Kasumi-1 (cell line): ENCODE measurements at regions not wholly inside any gene's neighbourhood (a gene's known extent, or its start where the extent isn't known, plus 50 kb on each side); places are given as distances from the start of the nearest gene placed in this dataset.

ENCODE experiments used
- DNase-seq, 2 experiments: peaks; one replicate each; lab custom pipeline; 2025; lab: John Stamatoyannopoulos, UW

DNA sequence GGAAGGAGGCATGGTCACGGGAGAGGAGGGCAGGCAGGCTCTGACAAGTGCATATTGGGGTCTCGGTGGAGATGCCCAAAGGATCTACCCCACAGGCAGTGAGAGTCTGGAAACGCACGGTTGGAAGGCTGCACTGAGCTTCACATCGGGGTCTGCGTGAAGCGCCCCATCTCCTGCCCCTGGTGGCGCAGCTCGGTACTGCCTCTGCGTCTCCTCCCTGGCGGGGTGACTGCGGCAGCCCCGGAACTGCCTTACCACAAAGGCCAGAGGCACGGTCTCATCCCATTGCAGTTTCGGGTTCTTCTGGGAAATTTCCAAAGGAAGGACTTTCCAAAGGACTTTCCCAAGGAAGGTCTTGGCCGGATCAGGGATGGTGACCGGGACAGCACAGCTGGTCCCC lies 69.2 kb upstream of the AJAP1 start:
- DNase-seq, result no peak

DNA sequence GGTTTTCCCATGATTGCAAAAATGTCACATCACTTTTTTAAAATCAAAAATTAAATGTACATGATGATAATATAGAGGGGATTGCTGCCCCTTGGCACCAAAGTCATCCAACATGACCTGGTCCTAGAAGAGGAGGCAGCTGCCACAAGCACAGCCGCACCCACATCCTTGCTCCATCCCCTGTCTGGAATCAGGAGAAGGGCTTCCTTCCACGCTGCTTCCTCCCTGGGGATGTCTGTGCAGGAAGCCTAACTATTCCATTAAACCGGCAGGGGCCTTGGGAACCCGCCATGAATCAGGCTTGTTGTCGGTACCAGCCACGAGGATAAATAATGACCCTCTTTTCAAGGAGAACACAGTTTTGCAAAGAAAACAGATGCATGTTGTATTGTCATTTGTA lies 68.7 kb upstream of the AJAP1 start:
- no peak for DNase-seq

DNA sequence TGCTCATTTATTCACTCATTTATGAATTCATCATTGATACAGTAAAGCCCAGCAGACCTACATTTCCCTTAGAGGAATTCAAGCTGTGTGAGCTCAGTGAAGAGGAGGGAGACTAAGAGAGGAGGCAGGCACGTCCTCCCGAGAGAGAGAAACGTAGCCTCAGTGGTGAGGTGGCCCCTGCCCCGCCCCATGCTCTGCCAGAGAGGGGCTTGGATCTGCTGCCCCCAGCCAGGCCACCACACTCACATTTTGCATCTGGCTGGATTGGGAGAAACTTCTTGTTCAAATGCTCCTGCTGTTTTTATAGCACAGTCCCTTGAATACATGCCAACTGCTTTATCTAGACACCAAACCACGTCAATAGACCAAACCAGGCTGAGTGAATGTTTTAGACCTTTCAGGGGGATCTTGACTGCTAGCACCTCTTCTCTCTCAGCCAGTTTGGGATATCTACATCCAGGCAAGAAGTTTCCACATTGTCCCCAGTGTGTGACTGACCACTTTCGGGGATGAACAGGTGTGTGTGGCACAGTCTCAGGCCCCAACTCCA lies 67.7 kb upstream of the AJAP1 start:
- DNase-seq, result no peak

DNA sequence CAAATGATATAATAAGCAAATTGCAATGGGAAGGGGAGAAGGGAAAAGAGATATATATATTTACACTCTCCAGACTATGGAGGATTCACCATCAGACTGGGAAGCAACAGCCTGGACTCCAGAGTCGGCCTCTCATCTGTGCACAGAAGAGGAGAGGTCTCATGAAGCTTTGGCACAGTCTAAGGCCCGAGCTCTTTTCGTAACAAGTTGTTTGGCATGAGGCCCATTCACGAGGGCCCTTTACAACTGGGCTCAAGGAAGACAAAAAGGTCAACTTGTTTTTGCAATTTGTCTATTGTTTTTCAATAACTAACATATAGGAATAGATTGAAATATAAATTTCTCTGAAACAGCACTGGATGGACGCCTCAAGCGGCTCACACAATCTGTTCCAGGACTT lies 66.7 kb upstream of the AJAP1 start:
- no peak for DNase-seq

DNA sequence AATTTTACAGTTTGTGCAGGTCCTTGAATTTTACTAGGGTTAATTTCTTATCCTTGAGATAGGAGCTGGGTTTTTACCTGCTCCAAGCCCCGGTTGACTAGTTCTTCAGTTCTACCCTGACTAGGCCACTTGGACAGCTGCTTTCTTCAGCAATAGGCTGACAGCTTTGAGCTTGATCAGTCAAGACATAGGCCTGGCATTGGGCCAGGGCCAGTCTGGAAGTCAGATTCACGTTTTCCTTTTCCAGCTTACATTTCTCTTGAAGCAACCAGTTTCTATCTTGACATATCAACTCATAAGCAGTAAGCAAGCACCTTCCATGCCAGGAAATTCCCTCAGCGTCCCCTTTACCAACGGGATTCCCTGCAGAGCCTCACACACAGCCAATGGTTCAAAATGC lies 63.7 kb upstream of the AJAP1 start:
- DNase-seq, result no peak

DNA sequence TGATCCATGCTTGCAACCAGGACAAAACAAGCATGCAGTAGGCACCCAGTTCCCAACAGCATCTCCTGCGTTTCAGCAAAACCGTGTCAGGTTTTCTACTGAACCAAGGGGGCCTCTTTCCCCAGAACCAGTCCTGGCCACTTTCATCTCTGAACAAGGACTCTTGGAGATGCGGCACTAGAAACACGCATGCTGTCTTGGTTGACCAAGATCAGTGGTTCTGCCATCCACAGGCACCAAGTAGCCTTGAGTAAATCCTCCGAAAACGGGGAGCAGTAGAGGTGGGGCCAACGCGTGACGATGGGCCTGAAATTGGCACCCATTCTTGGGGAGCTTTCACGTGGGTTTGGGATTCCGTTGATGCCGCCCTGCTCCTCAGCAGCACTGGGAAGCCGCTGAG lies 62.5 kb upstream of the AJAP1 start:
- DNase-seq, result no peak

DNA sequence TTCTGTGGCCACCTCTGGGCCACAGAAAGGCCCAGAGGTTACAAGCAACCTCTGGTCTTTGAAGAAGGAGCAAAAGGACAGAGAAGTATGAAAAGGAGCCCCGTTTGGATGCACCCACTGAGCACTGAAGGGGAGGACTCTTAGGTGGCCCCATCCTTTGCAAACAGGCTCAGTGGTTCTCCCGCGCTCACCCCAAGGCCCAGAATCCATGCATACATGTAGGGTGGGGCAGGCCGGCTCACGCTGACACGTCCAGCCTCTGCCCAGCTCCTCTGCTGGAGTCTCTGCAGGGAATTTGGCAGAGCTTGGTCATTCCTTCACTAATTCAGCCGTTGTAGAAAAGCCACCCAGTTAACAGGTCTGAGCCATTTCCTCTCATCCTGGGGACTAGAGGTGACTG lies 61.3 kb upstream of the AJAP1 start:
- DNase-seq, result no peak

DNA sequence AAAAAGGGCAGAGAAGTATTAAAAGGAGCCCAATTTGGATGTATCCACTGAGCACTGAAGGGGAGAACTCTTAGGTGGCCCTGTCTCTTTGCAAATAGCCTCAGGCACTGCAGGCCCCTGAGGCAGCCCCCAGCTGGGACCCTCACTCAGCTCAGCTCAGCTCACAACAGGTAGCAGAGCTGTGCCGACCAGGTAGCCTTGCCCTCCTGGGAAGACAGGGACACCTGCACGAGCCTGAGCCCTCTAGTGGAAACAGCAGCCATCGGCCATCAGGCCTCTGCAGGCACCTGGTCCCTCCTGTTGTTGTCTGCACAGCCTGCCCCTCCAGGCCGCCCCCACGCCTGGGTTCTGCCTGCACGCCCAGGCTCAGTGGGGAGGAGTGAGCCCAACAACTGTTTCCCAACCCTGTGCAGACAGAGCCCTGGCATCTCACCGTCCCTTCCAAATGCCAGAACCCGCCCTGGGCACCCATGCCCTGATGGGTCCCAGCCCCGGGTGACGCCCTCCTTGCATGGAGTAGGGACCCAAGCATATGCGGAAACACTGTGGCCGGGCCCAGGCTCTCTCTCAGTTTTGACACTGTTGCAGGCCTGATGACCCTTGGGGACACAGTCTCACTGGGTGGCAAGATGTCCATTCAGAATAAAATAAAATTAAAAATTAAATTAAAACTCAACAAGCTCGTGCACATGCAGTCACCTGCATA lies 60.0 kb upstream of the AJAP1 start:
- DNase-seq, result no peak

DNA sequence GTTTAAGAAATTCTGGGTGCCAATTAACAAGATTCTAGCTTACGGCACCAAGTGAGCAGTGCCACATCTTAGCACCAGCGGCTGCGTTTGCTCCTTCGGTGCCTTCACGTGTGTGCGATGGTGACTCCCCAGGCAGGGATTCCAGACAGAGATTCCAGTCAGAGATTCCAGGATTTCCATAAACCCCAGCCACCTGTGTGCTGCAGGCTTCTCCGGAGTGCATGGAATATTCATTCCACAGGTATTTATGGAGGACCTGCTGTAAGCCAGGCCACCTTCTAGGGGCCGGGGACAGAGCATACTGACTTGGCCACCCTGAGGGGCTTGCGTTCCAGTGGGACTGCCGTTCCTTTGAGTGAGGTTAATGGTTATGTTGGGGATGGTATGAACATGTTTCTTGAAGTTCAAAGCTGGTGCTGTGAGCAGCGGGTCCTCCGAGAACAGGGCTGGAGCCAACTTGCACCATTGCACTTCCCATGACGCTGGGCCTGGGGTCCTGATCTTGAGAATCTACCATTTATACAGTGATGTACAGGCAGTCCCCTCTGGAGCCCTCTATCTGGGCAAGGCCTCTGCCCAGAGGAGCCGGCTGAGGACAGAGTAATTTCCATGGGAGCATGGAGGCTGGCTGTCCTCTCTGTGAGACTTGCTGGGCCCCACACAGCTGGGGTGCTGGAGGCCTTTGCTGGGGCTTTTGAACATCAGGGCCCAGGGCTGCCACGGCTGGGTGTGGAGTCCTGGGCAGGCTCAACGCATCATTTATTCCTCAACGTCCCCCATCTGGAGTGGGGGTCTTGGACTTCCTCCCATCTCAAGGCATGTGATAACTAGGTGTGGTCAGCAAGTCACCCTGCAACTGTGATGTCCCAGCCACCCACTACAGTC lies 58.8 kb upstream of the AJAP1 start:
- no peak for DNase-seq

DNA sequence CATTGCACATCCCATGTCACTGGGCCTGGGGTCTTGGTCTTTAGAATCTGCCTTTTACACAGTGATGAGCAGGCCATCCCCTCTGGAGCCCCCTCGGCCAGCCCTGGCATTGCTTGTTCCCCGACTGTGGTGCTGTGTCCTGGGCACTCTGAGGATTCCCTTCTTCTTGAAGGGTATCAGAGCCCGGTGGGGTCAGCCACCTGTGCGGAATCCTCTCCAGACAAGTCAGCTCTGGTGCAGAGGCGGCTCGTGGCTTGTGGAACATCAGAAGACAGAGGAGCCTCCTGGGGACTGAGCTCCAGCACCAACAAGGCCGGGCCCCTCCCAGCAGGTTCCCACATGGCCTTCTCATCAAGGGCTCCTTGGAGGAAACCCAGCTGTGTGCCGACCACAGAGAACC lies 57.9 kb upstream of the AJAP1 start:
- no peak for DNase-seq

DNA sequence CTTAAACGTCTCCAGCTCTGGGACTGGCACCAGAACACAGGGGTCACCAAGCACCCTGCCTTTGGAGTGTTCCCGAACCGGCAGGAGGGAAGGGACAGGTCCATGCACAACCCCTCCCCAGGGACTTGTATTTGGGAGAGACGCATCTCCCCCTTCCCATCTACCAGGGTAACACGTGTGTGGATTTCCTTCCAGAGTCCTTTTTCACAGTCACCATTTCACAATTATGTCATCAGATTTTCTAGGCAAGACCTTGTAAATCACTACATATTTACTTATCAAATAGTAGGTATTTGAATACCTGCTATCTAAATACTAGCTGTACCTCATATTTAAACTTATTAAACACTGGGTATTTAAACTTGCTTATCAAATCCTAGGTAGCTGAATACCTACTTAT lies 57.4 kb upstream of the AJAP1 start:
- no peak for DNase-seq

DNA sequence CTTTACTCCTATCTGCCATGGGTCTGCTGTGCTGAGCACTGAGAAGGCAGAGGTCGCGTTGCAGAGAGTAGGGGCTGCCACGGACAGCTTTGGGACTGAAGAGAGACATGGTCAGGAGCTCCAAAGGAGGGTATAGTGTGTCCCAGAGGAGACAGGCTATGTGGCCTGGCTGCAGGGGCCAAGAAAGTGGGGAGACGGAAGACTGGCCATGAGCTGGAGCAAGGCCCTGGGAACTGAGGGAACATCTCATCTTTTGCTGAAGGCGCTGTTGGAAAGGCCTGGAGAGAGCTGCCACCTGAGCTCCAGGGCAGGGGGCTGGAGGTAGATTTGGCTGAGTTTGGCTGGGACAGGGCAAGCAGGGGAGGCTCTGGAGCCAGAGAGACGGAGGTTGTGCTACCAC lies 55.8 kb upstream of the AJAP1 start:
- DNase-seq, result no peak

DNA sequence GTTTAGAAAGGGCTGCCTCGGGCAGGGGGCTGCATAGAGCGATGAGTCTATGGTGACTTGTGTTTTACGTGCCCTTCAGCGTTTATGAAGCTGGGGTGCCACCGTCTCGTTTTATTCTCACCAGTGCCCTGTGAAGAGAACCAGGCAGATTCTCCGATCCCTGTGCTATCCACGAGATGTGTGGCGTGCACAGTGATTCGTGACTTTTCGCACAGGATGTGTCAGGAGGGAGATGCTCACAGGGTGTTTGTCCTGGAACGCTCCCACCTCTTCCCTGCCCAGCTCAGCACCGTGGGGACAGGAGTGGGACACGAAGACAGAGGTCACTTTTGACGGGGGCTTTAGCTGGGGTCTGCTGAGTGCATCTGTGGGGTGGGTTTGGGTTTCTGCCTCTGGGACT lies 54.9 kb upstream of the AJAP1 start:
- DNase-seq, result no peak

DNA sequence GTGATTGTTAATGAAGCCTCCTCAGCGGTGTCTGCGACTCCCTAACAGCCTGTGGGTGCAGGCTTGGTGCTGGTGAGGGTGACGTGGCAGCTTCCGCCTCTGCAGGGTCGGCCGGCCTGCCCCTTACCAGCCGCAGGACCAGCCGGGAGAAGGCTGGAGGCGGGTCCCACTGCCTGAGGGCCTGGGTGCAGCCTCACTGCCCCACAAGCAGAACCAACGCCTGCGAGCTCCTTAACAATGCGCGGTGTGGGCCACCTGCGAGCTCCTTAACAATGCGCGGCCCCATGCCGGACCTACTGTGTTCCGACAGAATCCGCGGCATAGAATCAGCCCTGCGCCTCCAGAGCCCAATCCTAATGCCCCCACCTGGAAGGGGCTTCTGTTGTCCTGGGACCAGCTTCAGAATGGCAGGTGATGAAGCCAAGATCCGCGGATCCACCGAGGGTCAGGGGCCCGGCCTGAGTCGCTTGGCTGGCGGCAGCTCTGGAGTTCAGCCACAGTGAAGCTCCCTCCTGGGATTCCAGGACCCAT lies 54.4 kb upstream of the AJAP1 start:
- no peak for DNase-seq

DNA sequence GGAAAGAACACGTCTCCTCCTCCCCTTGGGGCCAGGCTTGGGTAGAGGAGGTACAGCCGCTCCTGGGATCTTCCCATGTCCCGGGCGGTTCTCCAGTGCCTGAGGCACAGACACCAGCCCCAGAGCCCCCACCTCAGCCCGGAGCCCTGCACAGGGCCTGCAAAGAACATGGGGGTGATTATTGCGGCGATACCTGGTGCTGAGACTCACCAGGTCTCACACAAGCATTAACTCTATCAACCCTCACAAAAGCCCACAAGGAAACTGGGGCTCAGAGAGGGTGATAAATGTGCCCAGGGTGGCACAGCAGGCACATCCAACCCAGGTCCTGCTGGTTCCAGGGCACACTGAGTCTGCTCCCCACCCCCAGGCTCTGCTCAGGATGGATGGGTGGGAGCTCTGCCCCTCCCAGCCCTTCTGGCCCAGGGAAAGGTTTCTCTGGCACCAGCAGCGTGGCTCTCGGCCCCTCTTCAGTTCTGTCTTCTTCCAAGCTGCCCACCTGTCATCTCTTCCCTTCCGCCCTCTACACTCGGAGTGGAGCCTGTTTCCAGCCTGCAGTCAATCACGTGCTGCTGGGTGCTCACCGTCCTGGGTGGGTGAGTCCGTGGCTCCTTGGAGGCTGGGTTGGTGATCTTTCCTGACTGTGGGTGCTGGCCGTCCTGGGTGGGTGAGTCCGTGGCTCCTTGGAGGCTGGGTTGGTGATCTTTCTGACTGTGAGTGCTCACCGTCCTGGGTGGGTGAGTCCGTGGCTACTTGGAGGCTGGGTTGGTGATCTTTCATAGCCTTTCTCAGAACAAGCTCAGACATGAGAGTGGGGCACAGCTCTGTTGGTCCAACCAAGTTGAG lies 53.6 kb upstream of the AJAP1 start:
- DNase-seq, result no peak

DNA sequence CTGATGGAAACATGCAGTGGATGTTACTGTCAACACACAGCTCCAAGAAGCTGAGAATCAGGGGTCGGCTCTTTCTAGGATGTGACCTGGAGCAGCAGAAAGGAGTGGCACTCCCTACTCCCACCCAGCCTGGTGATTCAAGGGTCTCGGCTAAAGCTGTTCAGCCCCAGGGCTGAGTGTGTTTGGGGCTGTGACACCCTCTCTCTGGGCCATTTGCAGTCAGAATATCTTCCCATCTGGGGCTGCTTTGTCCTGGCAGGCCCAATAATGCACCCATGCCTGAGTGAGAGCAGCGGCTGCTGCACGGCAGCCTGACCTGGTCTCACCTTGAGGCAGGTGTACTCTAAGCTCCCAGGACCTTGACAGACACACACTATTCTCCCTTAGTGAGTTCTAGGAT lies 52.5 kb upstream of the AJAP1 start:
- no peak for DNase-seq

DNA sequence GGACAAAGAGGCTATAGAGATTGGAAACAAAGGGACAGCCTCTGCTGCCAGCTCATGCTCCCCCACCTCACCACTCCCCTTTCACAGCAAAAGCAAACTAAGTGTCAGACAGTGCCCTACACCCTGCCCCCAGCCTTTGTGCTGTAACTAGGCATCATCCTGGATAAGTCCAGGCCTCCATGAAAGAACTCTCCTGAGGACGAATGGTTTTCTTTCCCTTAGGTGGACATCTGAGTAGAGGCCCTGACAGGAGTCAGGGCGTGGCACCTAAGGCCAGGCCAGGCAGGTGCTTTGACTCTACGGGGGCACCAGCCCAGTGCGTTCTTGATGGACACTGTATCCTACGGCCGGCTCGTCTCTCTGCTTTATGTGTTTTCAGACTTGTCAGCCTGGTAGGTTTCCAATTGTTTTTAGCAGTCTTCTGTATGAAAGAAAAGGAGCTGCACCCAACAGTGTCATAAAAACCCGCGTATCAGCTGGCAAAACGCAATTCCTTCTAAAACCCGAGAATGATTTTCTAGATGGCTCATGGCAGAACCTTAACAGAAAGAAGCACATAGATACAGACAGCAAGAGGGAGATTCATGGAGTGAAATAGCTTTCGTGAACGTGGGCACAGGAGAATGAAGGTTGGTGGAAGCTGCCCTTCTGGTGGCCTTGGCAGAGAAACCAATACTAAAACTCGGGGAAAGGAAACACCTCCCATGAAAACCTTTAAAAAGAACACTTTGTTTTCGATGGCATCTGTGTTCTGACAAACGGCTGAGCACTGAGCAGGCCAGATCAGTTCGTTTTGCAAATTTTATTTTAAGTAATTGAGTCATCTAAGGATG lies 51.7 kb upstream of the AJAP1 start:
- DNase-seq, result no peak

DNA sequence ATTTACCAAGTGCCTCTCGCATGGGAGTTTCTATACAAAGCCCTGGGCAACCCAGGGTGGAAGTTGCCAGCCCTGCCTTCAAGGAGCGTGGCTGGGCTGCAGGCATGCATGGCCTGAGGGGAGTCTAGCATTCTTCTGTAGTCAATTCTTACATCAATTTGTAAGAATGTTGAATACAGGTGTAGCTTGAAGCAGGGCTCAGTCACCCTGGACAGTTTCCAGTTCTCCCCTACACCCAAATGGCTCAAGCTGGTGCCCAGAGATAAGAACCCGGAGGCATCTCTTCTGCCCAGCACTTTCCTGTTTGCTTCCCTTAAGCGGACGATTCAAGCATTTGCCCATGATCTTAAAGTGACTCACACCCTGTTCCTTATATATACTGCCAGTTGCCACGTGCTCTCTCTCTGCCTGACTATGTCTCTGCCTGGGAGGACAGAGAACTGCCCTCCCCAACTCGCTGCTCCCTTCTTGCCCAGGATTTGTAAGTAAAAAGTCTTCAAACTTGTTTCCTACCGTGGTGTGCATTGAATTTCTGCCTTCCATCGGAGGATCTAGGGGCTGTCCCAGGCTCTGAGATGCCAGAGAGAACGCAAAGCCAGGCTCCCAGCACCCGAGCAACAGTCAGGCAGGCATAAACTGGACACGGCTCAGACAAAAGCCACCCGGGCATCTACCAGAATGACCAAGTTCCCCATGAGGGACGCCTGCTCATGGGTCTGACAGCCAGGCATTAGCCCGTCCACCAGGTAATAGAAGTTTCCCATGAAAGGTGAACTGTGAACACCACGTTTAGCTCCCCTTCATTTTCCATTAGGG lies 50.9 kb upstream of the AJAP1 start:
- no peak for DNase-seq
